SH-SY5Y (cell line): ENCODE measurements at regions not wholly inside any gene's neighbourhood (a gene's known extent, or its start where the extent isn't known, plus 50 kb on each side); places are given as distances from the start of the nearest gene placed in this dataset.

Source experiments
- GATA2 ChIP-seq: IDR thresholded peaks from 2 replicates; pipeline ENCODE4 v1.6.1; 2011; ENCODE audit warnings: mild to moderate bottlenecking, low read depth, low read length
- GATA3 ChIP-seq: IDR thresholded peaks from 2 replicates; pipeline ENCODE4 v1.6.1; 2011; ENCODE audit warnings: low read depth, mild to moderate bottlenecking, low read length, moderate library complexity

- no peak for TF ChIP-seq GATA2
- TF ChIP-seq GATA3 = no peak
Measured at GRCh38 chr2:164351536-164351935, 269.7 kb downstream of the GRB14 start.

GRCh38 chr2:164335947-164336346 is 285.3 kb downstream of the GRB14 start:
- TF ChIP-seq GATA3 (no peak), GATA2 (no peak)

GRCh38 chr2:164335128-164335527 is 286.2 kb downstream of the GRB14 start:
- no peak for TF ChIP-seq GATA3
- TF ChIP-seq GATA2 = no peak

GRCh38 chr2:164328310-164328709 is 293.0 kb downstream of the GRB14 start:
- TF ChIP-seq GATA2 (no peak), GATA3 (no peak)

GRCh38 chr2:164323978-164324377 is 297.3 kb downstream of the GRB14 start:
- TF ChIP-seq GATA2 = no peak
- TF ChIP-seq GATA3 = no peak

GRCh38 chr2:164314148-164314547 is 307.1 kb downstream of the GRB14 start:
- TF ChIP-seq GATA2 (no peak), GATA3 (no peak)

GRCh38 chr2:164306872-164307271 is 314.4 kb downstream of the GRB14 start:
- no peak for TF ChIP-seq GATA3
- TF ChIP-seq GATA2 = no peak

- no peak for TF ChIP-seq GATA2
- TF ChIP-seq GATA3 = no peak
Measured at GRCh38 chr2:164302786-164303185, 318.5 kb downstream of the GRB14 start.

- TF ChIP-seq GATA3 = no peak
- no peak for TF ChIP-seq GATA2
Measured at GRCh38 chr2:164288235-164288634, 333.0 kb downstream of the GRB14 start.

- no peak for TF ChIP-seq GATA2
- no peak for TF ChIP-seq GATA3
Measured at GRCh38 chr2:164287056-164287455, 334.2 kb downstream of the GRB14 start.

GRCh38 chr2:164285576-164285975 is 335.7 kb downstream of the GRB14 start:
- TF ChIP-seq GATA3 (no peak), GATA2 (no peak)

GRCh38 chr2:164281896-164282295 is 339.4 kb downstream of the GRB14 start:
- no peak for TF ChIP-seq GATA3
- no peak for TF ChIP-seq GATA2

GRCh38 chr2:164275659-164276058 is 345.6 kb downstream of the GRB14 start:
- TF ChIP-seq GATA3 (no peak), GATA2 (no peak)

GRCh38 chr2:164260506-164260905 is 360.8 kb downstream of the GRB14 start:
- no peak for TF ChIP-seq GATA3
- no peak for TF ChIP-seq GATA2

GRCh38 chr2:164257742-164258141 is 363.5 kb downstream of the GRB14 start:
- TF ChIP-seq GATA2 = no peak
- no peak for TF ChIP-seq GATA3
